ENCODE measurements at regions not wholly inside any gene's neighbourhood (a gene's known extent, or its start where the extent isn't known, plus 50 kb on each side); places are given as distances from the start of the nearest gene placed in this dataset.

- Histone ChIP-seq H3K36me3 (ENCODE audit: insufficient read depth) (no peaks in the 10 kb centered on the region), H3K9me2 (ENCODE audit: insufficient read depth) (peaks cover 3% of the 10 kb centered on the region; the same call in 1 of the 2 replicates), H3K4me2 (no peak overlapping the region), H3F3A (replicated peaks; ENCODE audit: low read depth) (no peaks in the 10 kb centered on the region), H4K20me1 (replicated peaks; ENCODE audit: insufficient read depth) (no peaks in the 10 kb centered on the region), H2AFZ (no peak overlapping the region), H3K4me3 (no peak overlapping the region), H3K79me2 (replicated peaks; ENCODE audit: insufficient read depth) (no peaks in the 10 kb centered on the region), H3K27ac (ENCODE audit: low read depth) (no peak overlapping the region), H3K27me3 (ENCODE audit: insufficient read depth) (no peaks in the 10 kb centered on the region), H3K4me1 (ENCODE audit: insufficient read depth) (peaks cover 11% of the 10 kb centered on the region; the same call in 1 of the 2 replicates)
- Mint-ChIP-seq H3K4me1 (peaks cover 8% of the 10 kb centered on the region), H3K27ac (no peak overlapping the region), H3K36me3 (ENCODE audit: low read depth) (no peaks in the 10 kb centered on the region; the same call in 2 of the 3 replicates), H3K4me3 (no peak overlapping the region), H3K9me3 (no peaks in the 10 kb centered on the region), H3K27me3 (ENCODE audit: insufficient read depth, low read depth, poor library complexity) (peaks cover 4% of the 10 kb centered on the region)
- DNase-seq (ENCODE audit: low spot score) (no peak), ATAC-seq (no peak)
- TF ChIP-seq ZNF114 (CRISPR knock-in tag; IDR thresholded peaks at IDR 0.05) (no peak), EZH2 (IDR thresholded peaks at IDR 0.05; ENCODE audit: low read depth, unreplicated experiment) (no peak), ZNF331 (CRISPR knock-in tag; IDR thresholded peaks at IDR 0.05; ENCODE audit: low read depth) (no peak), ZNF462 (CRISPR knock-in tag; IDR thresholded peaks at IDR 0.05) (no peak), JUNB (IDR thresholded peaks at IDR 0.05; ENCODE audit: unreplicated experiment) (no peak), STAT1 (IDR thresholded peaks at IDR 0.05; ENCODE audit: unreplicated experiment) (no peak)
These were observed 205.9 kb downstream of the ARL4A start for GRCh38 chr7:12893292-12893691.

- no peak overlapping the region for H3K4me3 Mint-ChIP-seq
- no peak for TF ChIP-seq ZNF331 (CRISPR knock-in tag; IDR thresholded peaks at IDR 0.05; ENCODE audit: low read depth)
- TF ChIP-seq POLR2AphosphoS5 (IDR thresholded peaks at IDR 0.05; ENCODE audit: low read depth), result no peak
- TF ChIP-seq ZNF462 (CRISPR knock-in tag; IDR thresholded peaks at IDR 0.05), result no peak
These were observed 207.9 kb downstream of the ARL4A start for GRCh38 chr7:12895296-12895695.

More at GRCh38 chr7:12895296-12895695, 207.9 kb downstream of the ARL4A start:
- Histone ChIP-seq H3K9me2 (ENCODE audit: insufficient read depth) (peaks cover 3% of the 10 kb centered on the region; the same call in 1 of the 2 replicates), H3K4me1 (ENCODE audit: insufficient read depth) (peaks cover 11% of the 10 kb centered on the region; the same call in 1 of the 2 replicates), H3K79me2 (replicated peaks; ENCODE audit: insufficient read depth) (no peaks in the 10 kb centered on the region), H3K4me3 (no peak overlapping the region), H3K4me2 (no peak overlapping the region), H3K27ac (ENCODE audit: low read depth) (no peak overlapping the region), H4K20me1 (replicated peaks; ENCODE audit: insufficient read depth) (no peaks in the 10 kb centered on the region), H2AFZ (peak overlapping the region; percentile 2; the same call in 1 of the 2 replicates), H3K27me3 (ENCODE audit: insufficient read depth) (no peaks in the 10 kb centered on the region), H3K36me3 (ENCODE audit: insufficient read depth) (no peaks in the 10 kb centered on the region), H3F3A (replicated peaks; ENCODE audit: low read depth) (no peaks in the 10 kb centered on the region)
- H3K27me3 Mint-ChIP-seq (ENCODE audit: insufficient read depth, low read depth, poor library complexity), result peaks cover 2% of the 10 kb centered on the region
- DNase-seq (ENCODE audit: low spot score) (no peak), ATAC-seq (no peak)
- peaks cover 8% of the 10 kb centered on the region for H3K4me1 Mint-ChIP-seq
- no peaks in the 10 kb centered on the region; the same call in 2 of the 3 replicates for H3K36me3 Mint-ChIP-seq (ENCODE audit: low read depth)
- no peaks in the 10 kb centered on the region for H3K9me3 Mint-ChIP-seq
- H3K27ac Mint-ChIP-seq, result no peak overlapping the region

All from GM23338 (cell line).